NCI-H1417 treated with DMSO at 0.1 percent for 48 hours (cell line): ENCODE measurements at regions not wholly inside any gene's neighbourhood (a gene's known extent, or its start where the extent isn't known, plus 50 kb on each side); places are given as distances from the start of the nearest gene placed in this dataset.
"Not testable (repeated sequence)": the region's sequence is repeated elsewhere in the genome, so short reads cannot be mapped to it uniquely, and the experiment has no call there.

Source experiments
- DNase-seq: peaks from one replicate; lab custom pipeline; 2025; lab: John Stamatoyannopoulos, UW

GRCh38 chr16:52787709-52788108, 240.8 kb upstream of the TOX3 start:
- DNase-seq = no peak

GRCh38 chr16:52786091-52786490, 239.1 kb upstream of the TOX3 start:
- DNase-seq = no peak

- DNase-seq = no peak
Measured at GRCh38 chr16:52785653-52786052, 238.7 kb upstream of the TOX3 start.

- no peak for DNase-seq
Measured at GRCh38 chr16:52783616-52784015, 236.7 kb upstream of the TOX3 start.

- DNase-seq = no peak
Measured at GRCh38 chr16:52781005-52781630, 234.2 kb upstream of the TOX3 start.

GRCh38 chr16:52773026-52773425, 226.1 kb upstream of the TOX3 start:
- DNase-seq = peak; percentile 51

- no peak for DNase-seq
Measured at GRCh38 chr16:52770828-52771227, 223.9 kb upstream of the TOX3 start.

DNA sequence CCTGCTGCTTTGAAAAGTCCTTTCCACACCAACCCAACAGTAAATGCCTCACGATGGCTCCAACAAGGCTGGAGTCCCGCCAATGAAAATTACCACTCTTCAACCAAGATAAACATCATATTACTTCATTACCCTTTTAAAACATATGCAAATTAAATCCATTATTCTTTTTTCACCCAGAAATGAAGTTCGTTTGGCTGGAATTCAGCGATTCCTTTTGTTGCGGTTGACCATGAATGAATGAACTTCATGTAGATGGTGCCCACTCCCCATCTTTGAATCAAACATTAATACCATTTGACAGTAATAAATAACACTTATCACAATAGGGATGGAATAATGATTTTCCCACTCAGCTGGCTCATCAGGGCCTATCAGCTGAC, 211.5 kb upstream of the TOX3 start:
- no peak for DNase-seq

DNA sequence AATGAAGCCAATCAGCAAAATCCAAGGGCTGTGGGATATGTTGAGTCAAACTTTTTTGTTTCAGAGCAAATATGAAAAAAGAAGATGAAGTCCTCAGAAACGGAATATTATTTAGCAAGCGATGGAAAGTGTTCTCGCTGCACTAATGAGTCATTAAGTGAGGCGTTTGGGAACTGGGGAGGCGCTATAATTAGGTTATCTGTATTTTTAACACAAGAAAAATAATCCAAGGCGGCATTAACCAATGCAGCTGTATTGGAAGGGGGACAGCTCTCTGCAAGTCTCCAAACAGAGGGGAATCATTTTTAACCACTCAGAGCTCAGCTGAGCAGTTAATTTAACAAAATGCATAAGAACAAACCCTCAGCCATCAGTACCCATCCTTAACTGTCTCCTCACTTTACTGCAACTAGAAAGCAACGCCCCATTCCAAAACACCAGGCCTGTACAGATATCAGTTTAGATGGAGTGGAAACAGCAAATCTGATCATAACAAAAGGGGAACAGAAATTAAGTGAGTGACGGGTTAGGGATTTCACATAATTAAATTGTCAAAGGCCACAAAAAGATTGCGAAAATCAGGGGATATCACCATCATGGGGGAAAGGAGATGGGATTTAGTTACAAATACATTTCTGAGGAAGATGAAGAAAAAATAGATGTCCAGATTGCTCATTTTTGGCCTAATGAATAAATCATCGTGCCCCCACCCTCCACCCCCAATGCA, 211.0 kb upstream of the TOX3 start:
- DNase-seq = no peak

- no peak for DNase-seq
Measured at GRCh38 chr16:52756812-52757517, 210.0 kb upstream of the TOX3 start.

- no peak for DNase-seq
Measured at GRCh38 chr16:52755396-52755795, 208.5 kb upstream of the TOX3 start.

DNA sequence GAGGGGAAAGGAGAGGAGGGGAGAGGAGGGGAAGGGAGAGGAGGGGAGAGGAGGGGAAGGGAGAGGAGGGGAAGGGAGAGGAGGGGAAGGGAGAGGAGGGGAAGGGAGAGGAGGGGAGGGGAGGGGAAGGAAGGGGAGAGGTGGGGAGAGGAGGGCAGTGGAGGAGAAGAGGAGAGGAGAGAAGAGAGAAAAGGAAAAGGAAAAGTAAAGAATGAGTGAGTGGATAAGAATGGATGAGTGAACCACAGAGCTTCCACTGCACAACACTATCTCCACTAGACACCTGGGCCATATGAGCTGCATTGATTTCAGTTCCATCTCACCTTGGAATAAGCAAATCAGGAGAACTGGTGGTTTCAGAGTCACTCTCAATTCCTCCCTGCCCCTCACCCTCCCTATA, 204.1 kb upstream of the TOX3 start:
- DNase-seq = no peak

GRCh38 chr16:52748741-52749140, 201.8 kb upstream of the TOX3 start:
- DNase-seq = no peak

GRCh38 chr16:52747088-52747595, 200.2 kb upstream of the TOX3 start:
- DNase-seq = no peak

- DNase-seq = no peak
Measured at GRCh38 chr16:52743707-52744106, 196.8 kb upstream of the TOX3 start.

GRCh38 chr16:52742608-52743170, 195.7 kb upstream of the TOX3 start:
- no peak for DNase-seq

- no peak for DNase-seq
Measured at GRCh38 chr16:52742052-52742451, 195.1 kb upstream of the TOX3 start.

DNA sequence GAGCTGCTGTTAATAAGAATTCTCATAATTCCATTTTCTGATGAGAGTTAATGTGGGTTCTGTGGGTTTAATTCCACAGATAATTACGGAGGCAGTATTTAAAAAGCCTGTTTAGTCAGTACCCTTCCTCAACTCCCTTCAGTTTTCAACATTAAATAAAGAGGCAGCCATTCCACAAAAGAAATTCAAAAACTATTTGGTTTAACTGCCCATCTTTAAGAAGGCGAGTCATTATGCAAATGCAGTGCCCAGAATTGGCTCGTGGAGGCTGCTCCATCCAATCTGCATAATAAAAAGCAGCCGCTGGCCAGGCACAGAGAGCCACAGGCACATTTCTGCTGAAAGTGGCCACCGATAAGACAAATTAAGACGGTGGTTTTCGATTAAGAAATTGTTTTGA, 194.4 kb upstream of the TOX3 start:
- DNase-seq = no peak

DNA sequence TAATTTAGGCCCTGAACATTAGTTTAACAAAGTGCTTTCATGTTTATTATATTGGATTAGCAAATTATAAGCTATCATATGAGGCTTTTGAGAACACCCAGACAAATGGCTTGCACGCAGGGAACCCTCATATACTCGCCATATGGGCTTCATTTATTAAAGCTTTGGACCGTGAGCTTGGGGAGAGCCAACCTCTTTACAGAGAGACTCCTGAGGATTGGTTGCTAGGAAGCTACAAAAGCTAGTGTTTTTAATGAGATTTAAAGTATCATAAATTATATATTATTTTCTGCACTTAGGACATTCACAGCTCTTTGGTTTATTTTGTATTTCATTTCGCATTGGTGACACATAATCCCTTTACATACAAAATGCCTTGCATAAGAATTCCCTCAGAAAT, 193.8 kb upstream of the TOX3 start:
- DNase-seq = no peak

GRCh38 chr16:52740333-52740732, 193.4 kb upstream of the TOX3 start:
- DNase-seq = no peak

- DNase-seq = not testable (repeated sequence)
Measured at GRCh38 chr16:52738992-52739391, 192.0 kb upstream of the TOX3 start.

- no peak for DNase-seq
Measured at GRCh38 chr16:52731219-52731875, 184.4 kb upstream of the TOX3 start.
